Endodermal cell (in vitro differentiated cells): ENCODE measurements at regions not wholly inside any gene's neighbourhood (a gene's known extent, or its start where the extent isn't known, plus 50 kb on each side); places are given as distances from the start of the nearest gene placed in this dataset.

ENCODE experiments used
- DNase-seq: peaks from one replicate; pipeline ENCODE4 v3.0.0-alpha.2; 2017
- H3K27ac ChIP-seq: 2 replicates; pipeline ENCODE4 v1.5.1; 2013; ENCODE audit warnings: mild to moderate bottlenecking, low read depth, low read length, moderate library complexity
- H3K27me3 ChIP-seq: 2 replicates; pipeline ENCODE4 v1.6.1; 2013; ENCODE audit warnings: mild to moderate bottlenecking, low read length, moderate library complexity; ENCODE audit not compliant: insufficient read depth, control insufficient read depth, poor library complexity, severe bottlenecking
- H3K36me3 ChIP-seq: 2 replicates; pipeline ENCODE4 v1.7.0; 2013; ENCODE audit warnings: mild to moderate bottlenecking, low read length, moderate library complexity; ENCODE audit not compliant: control insufficient read depth, insufficient read depth
- H3K4me1 ChIP-seq: one replicate; pipeline ENCODE4 v1.7.0; 2013; ENCODE audit warnings: low read length; ENCODE audit not compliant: control insufficient read depth, insufficient read depth
- H3K4me3 ChIP-seq: 2 replicates; pipeline ENCODE4 v1.5.1; 2013; ENCODE audit warnings: mild to moderate bottlenecking, low read length, moderate library complexity
- H3K9ac ChIP-seq: 2 replicates; pipeline ENCODE4 v1.6.1; 2013; ENCODE audit warnings: mild to moderate bottlenecking, low read length, moderate library complexity; ENCODE audit not compliant: poor library complexity, severe bottlenecking; ENCODE audit errors: extremely low read depth
- H3K9me3 ChIP-seq: 2 replicates; pipeline ENCODE4 v1.6.1; 2013; ENCODE audit warnings: mild to moderate bottlenecking, low read length, moderate library complexity; ENCODE audit not compliant: control insufficient read depth
- H3K27ac Mint-ChIP-seq: 2 replicates; pipeline ENCODE4 v1.8.0; 2020; ENCODE audit warnings: mixed read lengths
- H3K27me3 Mint-ChIP-seq: 2 replicates; pipeline ENCODE4 v1.8.0; 2021; ENCODE audit warnings: mild to moderate bottlenecking, mixed read lengths; ENCODE audit not compliant: insufficient read depth
- H3K36me3 Mint-ChIP-seq: 2 replicates; pipeline ENCODE4 v1.8.0; 2020; ENCODE audit warnings: low read depth, mixed read lengths
- H3K4me1 Mint-ChIP-seq: 2 replicates; pipeline ENCODE4 v1.8.0; 2020; ENCODE audit warnings: mixed read lengths
- H3K4me3 Mint-ChIP-seq: 2 replicates; pipeline ENCODE4 v1.8.0; 2020; ENCODE audit warnings: mild to moderate bottlenecking, moderate library complexity, mixed read lengths
- H3K9me3 Mint-ChIP-seq: 2 replicates; pipeline ENCODE4 v1.8.0; 2020; ENCODE audit warnings: mild to moderate bottlenecking, mixed read lengths
- WGBS, 2 experiments: methylation state at CpG; one replicate each; pipeline versions ENCODE4 v1.1.5 to v1.1.7; 2013; ENCODE audit warnings: missing lambda C conversion rate in 2 of 2, mixed read lengths in 1 of 2; ENCODE audit not compliant: insufficient coverage in 1 of 2, insufficient read length in 1 of 2; 5-methylcytosine and 5-hydroxymethylcytosine counted together
- TF ChIP-seq, protein P1 (sequence below): fragments of 200-600 bp; sonication (generic); conservative IDR thresholded peaks from 2 replicates; pipeline ENCODE4 v1.5.0; 2021; ENCODE audit warnings: antibody characterized with exemption, mild to moderate bottlenecking

DNA sequence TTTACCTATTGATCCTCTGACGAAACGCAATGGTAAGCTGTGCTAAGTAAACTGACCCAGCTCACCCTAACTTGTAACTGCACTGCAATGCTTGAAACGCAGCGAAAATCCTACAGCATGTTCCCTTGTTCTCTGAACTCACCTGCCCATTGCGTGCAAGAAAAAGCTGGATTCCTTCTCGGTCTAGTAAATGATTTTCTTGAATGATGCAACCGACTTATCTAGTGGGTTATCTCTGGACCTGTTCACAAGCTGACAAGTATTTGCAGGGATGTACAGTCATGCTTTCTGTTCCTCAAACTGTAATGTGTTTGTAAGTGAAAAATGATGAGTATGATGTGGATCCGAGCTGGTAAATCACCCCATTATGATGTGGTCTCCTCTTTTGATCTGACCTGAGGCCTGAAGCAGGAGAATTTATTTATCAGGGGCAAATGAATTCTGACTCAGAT lies 140.1 kb downstream of the BTC start:
- H3K9ac ChIP-seq: no peak overlapping the region
- no peaks in the 10 kb centered on the region for H3K27me3 ChIP-seq
- no peak overlapping the region for H3K27ac ChIP-seq
- TF ChIP-seq, protein P1, sequence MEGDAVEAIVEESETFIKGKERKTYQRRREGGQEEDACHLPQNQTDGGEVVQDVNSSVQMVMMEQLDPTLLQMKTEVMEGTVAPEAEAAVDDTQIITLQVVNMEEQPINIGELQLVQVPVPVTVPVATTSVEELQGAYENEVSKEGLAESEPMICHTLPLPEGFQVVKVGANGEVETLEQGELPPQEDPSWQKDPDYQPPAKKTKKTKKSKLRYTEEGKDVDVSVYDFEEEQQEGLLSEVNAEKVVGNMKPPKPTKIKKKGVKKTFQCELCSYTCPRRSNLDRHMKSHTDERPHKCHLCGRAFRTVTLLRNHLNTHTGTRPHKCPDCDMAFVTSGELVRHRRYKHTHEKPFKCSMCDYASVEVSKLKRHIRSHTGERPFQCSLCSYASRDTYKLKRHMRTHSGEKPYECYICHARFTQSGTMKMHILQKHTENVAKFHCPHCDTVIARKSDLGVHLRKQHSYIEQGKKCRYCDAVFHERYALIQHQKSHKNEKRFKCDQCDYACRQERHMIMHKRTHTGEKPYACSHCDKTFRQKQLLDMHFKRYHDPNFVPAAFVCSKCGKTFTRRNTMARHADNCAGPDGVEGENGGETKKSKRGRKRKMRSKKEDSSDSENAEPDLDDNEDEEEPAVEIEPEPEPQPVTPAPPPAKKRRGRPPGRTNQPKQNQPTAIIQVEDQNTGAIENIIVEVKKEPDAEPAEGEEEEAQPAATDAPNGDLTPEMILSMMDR: no peak
- H3K27me3 Mint-ChIP-seq: no peaks in the 10 kb centered on the region
- no peaks in the 10 kb centered on the region for H3K4me1 ChIP-seq
- no peaks in the 10 kb centered on the region for H3K9me3 Mint-ChIP-seq
- no peaks in the 10 kb centered on the region for H3K36me3 Mint-ChIP-seq
- H3K27ac Mint-ChIP-seq: no peak overlapping the region
- H3K4me3 Mint-ChIP-seq: no peak overlapping the region
- DNase-seq: no peak
- peaks cover 4% of the 10 kb centered on the region for H3K4me1 Mint-ChIP-seq
- H3K9me3 ChIP-seq: no peaks in the 10 kb centered on the region
- H3K4me3 ChIP-seq: no peak overlapping the region
- WGBS, 2 experiments: 82 to 84% methylated on average over 7 to 8 of the region's 8 CpGs
- no peaks in the 10 kb centered on the region for H3K36me3 ChIP-seq

DNA sequence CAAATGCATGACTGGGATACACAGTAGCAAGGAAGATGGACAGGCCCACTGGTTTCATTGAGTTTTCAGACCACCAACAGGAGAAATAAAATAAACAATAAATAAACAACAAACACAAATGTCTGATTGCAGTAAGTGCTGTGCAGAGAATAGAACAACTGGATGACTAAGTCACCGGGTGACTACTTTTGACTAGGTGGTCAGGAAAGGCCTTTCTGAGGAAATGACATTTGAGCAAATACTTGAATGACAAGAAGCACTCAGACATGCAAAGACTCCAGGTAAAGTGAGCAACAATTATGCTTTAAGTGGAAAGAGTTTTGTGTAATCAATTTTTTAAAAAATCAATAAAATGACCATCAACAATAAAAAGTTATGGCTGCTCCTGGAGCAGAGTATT lies 137.7 kb downstream of the BTC start:
- Histone ChIP-seq H3K4me1 (no peaks in the 10 kb centered on the region), H3K4me3 (no peak overlapping the region), H3K36me3 (no peaks in the 10 kb centered on the region), H3K27me3 (no peaks in the 10 kb centered on the region), H3K27ac (no peak overlapping the region), H3K9me3 (no peaks in the 10 kb centered on the region), H3K9ac (no peak overlapping the region)
- Mint-ChIP-seq H3K27me3 (no peaks in the 10 kb centered on the region), H3K27ac (no peak overlapping the region), H3K4me3 (no peak overlapping the region), H3K4me1 (no peaks in the 10 kb centered on the region), H3K36me3 (no peaks in the 10 kb centered on the region), H3K9me3 (no peaks in the 10 kb centered on the region)
- TF ChIP-seq, protein P1: no peak
- 86 to 100% methylated on average over 1 of the region's 1 CpG for WGBS, 2 experiments
- DNase-seq: no peak

DNA sequence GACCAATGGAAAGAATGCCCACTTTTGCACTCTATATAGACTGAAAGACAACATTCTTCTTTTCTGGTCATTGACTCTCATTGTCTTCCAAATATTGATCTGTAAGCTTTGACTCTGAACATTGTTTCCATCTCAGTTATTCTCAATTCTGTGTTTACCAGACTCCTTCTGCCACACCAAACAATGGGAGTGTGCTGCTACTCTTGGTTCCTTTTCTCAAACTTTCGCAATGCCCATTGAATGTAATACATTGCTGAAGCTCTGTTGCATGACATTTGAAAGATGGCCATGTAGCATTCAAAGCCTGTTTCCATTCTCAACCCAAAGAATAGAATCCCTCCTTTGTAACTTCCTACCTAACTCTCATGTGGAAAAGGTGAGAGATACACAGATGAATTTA lies 136.2 kb downstream of the BTC start:
- H3K36me3 Mint-ChIP-seq: no peaks in the 10 kb centered on the region
- TF ChIP-seq, protein P1: no peak
- 94% methylated on average over 1 of the region's 1 CpG; no CpG with 5 or more reads in 1 of the 2 experiments for WGBS, 2 experiments
- Histone ChIP-seq H3K4me1 (no peaks in the 10 kb centered on the region), H3K27me3 (no peaks in the 10 kb centered on the region), H3K9me3 (no peaks in the 10 kb centered on the region), H3K36me3 (no peaks in the 10 kb centered on the region), H3K9ac (no peak overlapping the region), H3K4me3 (no peak overlapping the region), H3K27ac (no peak overlapping the region)
- DNase-seq: no peak
- no peaks in the 10 kb centered on the region for H3K27me3 Mint-ChIP-seq
- peaks cover 4% of the 10 kb centered on the region for H3K4me1 Mint-ChIP-seq
- H3K4me3 Mint-ChIP-seq: no peak overlapping the region
- no peak overlapping the region for H3K27ac Mint-ChIP-seq
- no peaks in the 10 kb centered on the region for H3K9me3 Mint-ChIP-seq
